Breast epithelium (tissue), 4 donors: ENCODE measurements at regions not wholly inside any gene's neighbourhood (a gene's known extent, or its start where the extent isn't known, plus 50 kb on each side); places are given as distances from the start of the nearest gene placed in this dataset.

Experiments used
- DNase-seq, 2 donors: peaks; one replicate each; pipeline ENCODE4 v3.0.0-alpha.2; 2019; ENCODE audit warnings: low spot score in 2 of 2
- H3K27ac ChIP-seq, 2 donors: fragments of 200-600 bp; sonication (generic) in 1 of 2; one replicate each; pipeline ENCODE4 v1.5.1; 2016 to 2019; ENCODE audit warnings: mild to moderate bottlenecking in 1 of 2
- H3K27me3 ChIP-seq, 2 donors: fragments of 200-600 bp; sonication (generic) in 1 of 2; one replicate each; pipeline versions ENCODE4 v1.5.1 to v1.6.0; 2017 to 2019; ENCODE audit warnings: control low read depth in 1 of 2, mild to moderate bottlenecking in 1 of 2
- H3K36me3 ChIP-seq: fragments of 200-600 bp; one replicate; pipeline ENCODE4 v1.5.1; 2019
- H3K4me1 ChIP-seq, 2 donors: fragments of 200-600 bp; sonication (generic); one replicate each; pipeline ENCODE4 v1.5.1; 2016 to 2019; ENCODE audit warnings: control low read depth in 1 of 2
- H3K4me3 ChIP-seq, 3 donors: fragments of 200-600 bp; sonication (generic); 1 replicate in 2 of 3; 2 replicates in 1 of 3; pipeline ENCODE4 v1.5.1; 2016 to 2019; ENCODE audit warnings: mild to moderate bottlenecking in 3 of 3, moderate library complexity in 2 of 3
- H3K9me3 ChIP-seq, 2 donors: fragments of 200-600 bp; sonication (generic) in 1 of 2; one replicate each; pipeline ENCODE4 v1.5.1; 2016 to 2019; ENCODE audit warnings: control low read depth in 1 of 2
- CTCF ChIP-seq, 3 donors: fragments of 450-650 bp; IDR thresholded peaks; one replicate each; pipeline ENCODE4 v1.5.1; 2016 to 2017; ENCODE audit warnings: antibody characterized with exemption in 3 of 3, mild to moderate bottlenecking in 3 of 3, moderate library complexity in 3 of 3
- POLR2A ChIP-seq: fragments of 450-650 bp; IDR thresholded peaks from one replicate; pipeline ENCODE4 v1.6.1; 2016; ENCODE audit warnings: antibody characterized with exemption, mild to moderate bottlenecking, moderate library complexity
- POLR2AphosphoS5 ChIP-seq, 3 donors: sonication (generic); formaldehyde crosslinking; IDR thresholded peaks; one replicate each; pipeline ENCODE4 v1.6.1; 2017; ENCODE audit warnings: antibody characterized with exemption in 3 of 3
- intact Hi-C: fragments of 100-400 bp; cut with DNase I; formaldehyde crosslinking; loops from one replicate; pipeline ENCODE4 v1.15.1; 2023; ENCODE audit warnings: low total_unique reads

- H3K27me3 ChIP-seq = no peaks in the 10 kb centered on the region
- no peaks in the 10 kb centered on the region for H3K9me3 ChIP-seq
- no peak overlapping the region for H3K27ac ChIP-seq
- intact Hi-C loops = no loop called here
- H3K36me3 ChIP-seq = no peaks in the 10 kb centered on the region
- H3K4me1 ChIP-seq = no peaks in the 10 kb centered on the region
- H3K4me3 ChIP-seq = no peak overlapping the region
- TF ChIP-seq POLR2AphosphoS5 (IDR thresholded peaks at IDR 0.05) (no peak), CTCF (IDR thresholded peaks at IDR 0.05) (no peak), POLR2A (no peak)
- no peak for DNase-seq
Measured at GRCh38 chr10:8323428-8324054, 269.1 kb downstream of the GATA3 start.

GRCh38 chr10:8325024-8325980, 270.8 kb downstream of the GATA3 start:
- TF ChIP-seq CTCF (IDR thresholded peaks at IDR 0.05) = no peak
- no peak for TF ChIP-seq POLR2A
- TF ChIP-seq POLR2AphosphoS5 (IDR thresholded peaks at IDR 0.05) = no peak
- Histone ChIP-seq H3K9me3 (no peaks in the 10 kb centered on the region), H3K27me3 (no peaks in the 10 kb centered on the region), H3K36me3 (no peaks in the 10 kb centered on the region), H3K4me1 (no peaks in the 10 kb centered on the region), H3K27ac (no peak overlapping the region), H3K4me3 (no peak overlapping the region)
- DNase-seq = no peak
- intact Hi-C loops = no loop called here

GRCh38 chr10:8326396-8327139, 272.1 kb downstream of the GATA3 start:
- TF ChIP-seq POLR2A (no peak), POLR2AphosphoS5 (IDR thresholded peaks at IDR 0.05) (no peak), CTCF (IDR thresholded peaks at IDR 0.05) (no peak)
- intact Hi-C loops = no loop called here
- no peaks in the 10 kb centered on the region for H3K36me3 ChIP-seq

GRCh38 chr10:8327140-8327423, 272.6 kb downstream of the GATA3 start:
- no peak overlapping the region for H3K27ac ChIP-seq
- H3K9me3 ChIP-seq = no peaks in the 10 kb centered on the region
- no peak for TF ChIP-seq POLR2A
- TF ChIP-seq CTCF (IDR thresholded peaks at IDR 0.05) = no peak
- no peak for TF ChIP-seq POLR2AphosphoS5 (IDR thresholded peaks at IDR 0.05)
- H3K36me3 ChIP-seq = no peaks in the 10 kb centered on the region
- H3K4me3 ChIP-seq = no peak overlapping the region
- DNase-seq = no peak
- intact Hi-C loops = no loop called here
- H3K27me3 ChIP-seq = no peaks in the 10 kb centered on the region
- H3K4me1 ChIP-seq = no peaks in the 10 kb centered on the region

More at GRCh38 chr10:8326396-8327139, 272.1 kb downstream of the GATA3 start:
- Histone ChIP-seq H3K9me3 (no peaks in the 10 kb centered on the region), H3K4me1 (no peaks in the 10 kb centered on the region), H3K27me3 (no peaks in the 10 kb centered on the region), H3K27ac (no peak overlapping the region), H3K4me3 (no peak overlapping the region)
- DNase-seq = no peak

GRCh38 chr10:8331387-8331786, 276.9 kb downstream of the GATA3 start:
- Histone ChIP-seq H3K36me3 (no peaks in the 10 kb centered on the region), H3K27ac (no peak overlapping the region), H3K4me1 (no peaks in the 10 kb centered on the region), H3K4me3 (no peak overlapping the region), H3K9me3 (no peaks in the 10 kb centered on the region), H3K27me3 (no peaks in the 10 kb centered on the region)
- intact Hi-C loops = no loop called here
- DNase-seq = no peak
- no peak for TF ChIP-seq CTCF (IDR thresholded peaks at IDR 0.05)
- TF ChIP-seq POLR2A = no peak
- TF ChIP-seq POLR2AphosphoS5 (IDR thresholded peaks at IDR 0.05) = no peak
